BLaER1 (cell line): ENCODE measurements at regions not wholly inside any gene's neighbourhood (a gene's known extent, or its start where the extent isn't known, plus 50 kb on each side); places are given as distances from the start of the nearest gene placed in this dataset.

ENCODE experiments used
- H3K27ac ChIP-seq: shearing (Covaris generic); formaldehyde crosslinking; 2 replicates; pipeline ENCODE4 v1.8.1; 2022
- H3K27me3 ChIP-seq: shearing (Covaris generic); formaldehyde crosslinking; 2 replicates; pipeline ENCODE4 v1.8.1; 2022
- H3K36me3 ChIP-seq: shearing (Covaris generic); formaldehyde crosslinking; 2 replicates; pipeline ENCODE4 v1.8.1; 2022
- H3K4me1 ChIP-seq: shearing (Covaris generic); formaldehyde crosslinking; 2 replicates; pipeline ENCODE4 v1.8.1; 2022
- H3K4me2 ChIP-seq: shearing (Covaris generic); formaldehyde crosslinking; 2 replicates; pipeline ENCODE4 v1.8.1; 2022
- H3K4me3 ChIP-seq: shearing (Covaris generic); formaldehyde crosslinking; 2 replicates; pipeline ENCODE4 v1.8.1; 2022
- H3K9ac ChIP-seq: shearing (Covaris generic); formaldehyde crosslinking; 2 replicates; pipeline ENCODE4 v1.8.1; 2022
- H3K9me3 ChIP-seq: shearing (Covaris generic); formaldehyde crosslinking; 2 replicates; pipeline ENCODE4 v1.8.1; 2022
- H4K20me1 ChIP-seq: shearing (Covaris generic); formaldehyde crosslinking; 2 replicates; pipeline ENCODE4 v1.8.1; 2022
- Cebpa-rat ChIP-seq: shearing (Covaris generic); IDR thresholded peaks from 2 replicates; pipeline ENCODE4 v1.8.1; 2022

DNA sequence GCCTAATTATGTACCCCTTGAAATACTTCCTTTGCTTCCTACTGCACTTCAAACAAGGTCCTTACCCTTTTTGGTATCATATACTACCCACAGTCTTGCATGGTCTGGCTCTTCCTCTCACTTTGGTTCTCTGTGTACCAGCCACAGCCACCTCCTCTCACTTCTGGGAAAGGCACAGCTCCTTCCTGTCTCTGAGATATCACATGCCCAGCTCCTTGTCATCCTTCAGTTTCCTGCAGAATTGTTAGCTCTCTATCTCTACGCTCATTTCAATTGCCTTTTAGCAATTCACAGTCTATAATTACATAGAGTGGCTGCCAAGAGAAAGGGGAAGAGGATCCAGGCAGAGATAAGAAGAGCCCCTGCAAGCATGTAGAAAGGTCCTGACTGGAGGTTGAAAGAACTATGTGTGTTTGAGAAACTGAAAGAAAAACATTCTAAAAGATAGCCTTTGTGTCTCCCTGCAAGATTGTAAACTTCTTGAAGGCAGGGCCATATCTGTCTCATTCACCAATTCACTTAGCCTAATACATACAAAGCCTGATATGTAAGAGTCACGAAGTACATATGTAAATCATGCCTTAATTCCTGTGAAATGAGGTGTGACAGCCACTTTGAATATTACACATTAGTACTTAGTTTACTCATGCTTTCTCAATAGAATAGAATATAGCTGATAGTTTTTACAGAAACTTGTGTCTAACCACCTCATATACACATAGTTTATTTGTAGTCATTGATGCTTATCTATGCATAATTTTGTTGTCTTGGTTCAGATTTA is 933.1 kb downstream of the DIAPH3 start:
- no peak overlapping the region for H3K4me2 ChIP-seq
- no peaks in the 10 kb centered on the region for H3K4me1 ChIP-seq
- H3K9ac ChIP-seq: no peak overlapping the region
- no peaks in the 10 kb centered on the region for H3K9me3 ChIP-seq
- H3K36me3 ChIP-seq: no peaks in the 10 kb centered on the region
- no peak overlapping the region for H3K27ac ChIP-seq
- H3K27me3 ChIP-seq: no peaks in the 10 kb centered on the region
- no peak for TF ChIP-seq Cebpa-rat
- H4K20me1 ChIP-seq: no peaks in the 10 kb centered on the region
- H3K4me3 ChIP-seq: no peak overlapping the region

DNA sequence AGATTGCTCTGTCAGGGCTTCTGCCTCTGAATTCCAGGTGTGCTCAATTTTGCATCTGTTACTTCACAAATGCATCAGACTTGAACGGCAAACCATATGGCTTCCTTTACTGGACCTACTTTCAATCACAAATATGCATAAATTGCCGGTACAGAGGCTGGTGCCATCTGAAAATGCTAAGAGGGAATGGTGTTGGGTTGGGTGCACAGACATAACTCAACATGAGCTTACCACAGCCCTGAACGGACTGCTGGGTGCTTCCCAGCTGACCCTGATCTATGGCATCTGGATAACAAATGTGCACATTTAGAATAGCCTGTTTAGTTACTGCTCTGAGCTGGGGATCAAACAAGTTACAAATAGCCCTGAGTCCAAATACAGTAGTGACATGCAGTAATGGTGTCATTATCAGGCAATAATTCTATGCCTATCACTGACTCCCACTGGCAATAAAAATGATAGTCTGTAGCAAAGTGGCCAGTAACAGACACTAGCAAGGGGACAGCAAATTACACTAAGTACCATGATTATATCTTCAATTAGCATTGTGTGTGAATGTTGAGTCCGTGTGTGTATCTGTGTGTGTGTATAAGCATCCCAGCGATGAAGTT is 927.3 kb downstream of the DIAPH3 start:
- no peak for TF ChIP-seq Cebpa-rat
- no peaks in the 10 kb centered on the region for H4K20me1 ChIP-seq

GRCh38 chr13:59236944-59237343 is 926.8 kb downstream of the DIAPH3 start:
- Histone ChIP-seq H3K27ac (no peak overlapping the region), H4K20me1 (no peaks in the 10 kb centered on the region), H3K4me1 (no peaks in the 10 kb centered on the region), H3K36me3 (no peaks in the 10 kb centered on the region), H3K27me3 (no peaks in the 10 kb centered on the region), H3K4me3 (no peak overlapping the region), H3K9me3 (no peaks in the 10 kb centered on the region), H3K4me2 (no peak overlapping the region), H3K9ac (no peak overlapping the region)
- TF ChIP-seq Cebpa-rat: no peak

More for the DNA sequence above, 927.3 kb downstream of the DIAPH3 start:
- Histone ChIP-seq H3K36me3 (no peaks in the 10 kb centered on the region), H3K4me1 (no peaks in the 10 kb centered on the region), H3K27me3 (no peaks in the 10 kb centered on the region), H3K9me3 (no peaks in the 10 kb centered on the region), H3K9ac (no peak overlapping the region), H3K4me3 (no peak overlapping the region), H3K4me2 (no peak overlapping the region), H3K27ac (no peak overlapping the region)

GRCh38 chr13:59247171-59247570 is 916.6 kb downstream of the DIAPH3 start:
- Histone ChIP-seq H3K36me3 (no peaks in the 10 kb centered on the region), H3K4me3 (no peak overlapping the region)

GRCh38 chr13:59250336-59251189 is 913.2 kb downstream of the DIAPH3 start:
- TF ChIP-seq Cebpa-rat: no peak
- Histone ChIP-seq H3K27me3 (no peaks in the 10 kb centered on the region), H3K4me1 (no peaks in the 10 kb centered on the region), H3K4me3 (no peak overlapping the region), H3K27ac (no peak overlapping the region), H3K4me2 (no peak overlapping the region), H4K20me1 (no peaks in the 10 kb centered on the region), H3K9ac (no peak overlapping the region), H3K36me3 (no peaks in the 10 kb centered on the region), H3K9me3 (no peaks in the 10 kb centered on the region)

More at GRCh38 chr13:59247171-59247570, 916.6 kb downstream of the DIAPH3 start:
- Histone ChIP-seq H3K9ac (no peak overlapping the region), H3K4me2 (no peak overlapping the region), H3K4me1 (no peaks in the 10 kb centered on the region), H3K27ac (no peak overlapping the region), H4K20me1 (no peaks in the 10 kb centered on the region), H3K9me3 (no peaks in the 10 kb centered on the region), H3K27me3 (no peaks in the 10 kb centered on the region)
- no peak for TF ChIP-seq Cebpa-rat

DNA sequence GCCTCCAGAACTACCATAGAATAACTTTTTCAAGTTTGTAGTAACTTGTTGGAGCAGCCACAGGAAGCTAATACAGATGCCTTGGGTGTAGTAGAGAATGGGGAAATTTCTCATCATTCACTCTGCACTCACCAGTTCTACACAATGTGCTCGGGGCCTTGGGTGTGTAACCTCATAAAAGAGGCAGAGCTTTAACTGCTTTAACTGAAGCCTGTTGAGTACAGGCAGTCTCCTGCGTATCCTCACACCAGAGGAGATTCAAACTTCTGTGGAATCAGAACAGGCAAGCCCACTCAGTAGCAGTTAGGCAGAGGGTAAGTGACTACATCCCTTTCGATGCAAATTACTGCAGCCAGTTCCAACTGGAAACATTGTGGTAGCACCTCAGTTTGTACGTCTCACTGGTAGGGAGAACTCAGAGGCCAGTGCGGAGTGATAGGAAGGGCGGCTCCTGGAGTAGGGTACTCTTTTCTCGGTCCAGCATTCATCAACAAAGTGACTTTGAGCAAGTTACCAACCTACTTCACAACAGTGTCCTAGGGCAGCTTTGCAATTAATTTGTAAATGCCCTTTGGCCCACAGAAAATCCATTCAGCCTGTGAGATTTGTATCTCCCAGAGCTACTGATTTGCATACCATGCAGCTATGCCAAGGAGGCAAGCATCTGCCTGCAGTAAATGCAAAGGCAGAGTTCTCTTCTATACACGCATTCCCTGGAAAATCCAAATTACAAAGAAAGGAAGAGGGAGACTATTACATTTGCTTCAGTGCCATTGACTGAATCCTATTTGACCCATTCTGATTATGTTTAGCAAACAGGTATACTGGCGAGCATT is 904.3 kb downstream of the DIAPH3 start:
- Histone ChIP-seq H3K4me3 (no peak overlapping the region), H4K20me1 (no peaks in the 10 kb centered on the region), H3K27ac (no peak overlapping the region), H3K36me3 (no peaks in the 10 kb centered on the region), H3K4me1 (no peaks in the 10 kb centered on the region), H3K4me2 (no peak overlapping the region), H3K9me3 (no peaks in the 10 kb centered on the region), H3K27me3 (no peaks in the 10 kb centered on the region), H3K9ac (no peak overlapping the region)
- TF ChIP-seq Cebpa-rat: no peak

DNA sequence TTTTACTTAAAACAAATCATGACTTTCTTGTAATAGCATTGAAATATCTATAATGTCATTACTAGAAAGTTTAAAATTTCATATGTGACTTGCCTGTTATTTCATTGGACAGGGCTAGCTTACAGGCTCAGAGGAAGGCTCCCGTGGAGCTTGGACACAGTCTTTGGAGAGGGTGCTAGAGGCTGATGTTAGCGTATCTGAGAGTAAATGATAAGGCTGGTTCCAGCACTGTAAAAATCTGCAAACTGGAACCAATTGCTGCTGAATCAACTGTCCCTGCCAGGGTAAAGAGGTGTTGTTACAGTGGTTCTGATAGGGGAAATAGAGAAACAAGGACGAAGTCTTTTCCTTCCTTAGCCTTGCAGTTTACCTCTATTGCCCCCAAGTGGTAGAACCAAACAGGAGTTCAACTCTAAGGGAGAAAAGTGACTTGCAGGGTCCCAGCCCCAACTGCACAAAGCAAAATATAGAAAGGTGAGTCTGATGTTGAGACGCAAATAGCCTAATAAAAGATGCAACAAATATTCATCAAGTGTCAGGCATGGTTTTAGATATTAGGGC is 901.7 kb downstream of the DIAPH3 start:
- Histone ChIP-seq H3K4me2 (no peak overlapping the region), H3K27ac (no peak overlapping the region), H3K9me3 (no peaks in the 10 kb centered on the region), H3K4me1 (no peaks in the 10 kb centered on the region), H3K36me3 (no peaks in the 10 kb centered on the region), H3K4me3 (no peak overlapping the region), H3K27me3 (no peaks in the 10 kb centered on the region), H4K20me1 (no peaks in the 10 kb centered on the region), H3K9ac (no peak overlapping the region)
- TF ChIP-seq Cebpa-rat: no peak

DNA sequence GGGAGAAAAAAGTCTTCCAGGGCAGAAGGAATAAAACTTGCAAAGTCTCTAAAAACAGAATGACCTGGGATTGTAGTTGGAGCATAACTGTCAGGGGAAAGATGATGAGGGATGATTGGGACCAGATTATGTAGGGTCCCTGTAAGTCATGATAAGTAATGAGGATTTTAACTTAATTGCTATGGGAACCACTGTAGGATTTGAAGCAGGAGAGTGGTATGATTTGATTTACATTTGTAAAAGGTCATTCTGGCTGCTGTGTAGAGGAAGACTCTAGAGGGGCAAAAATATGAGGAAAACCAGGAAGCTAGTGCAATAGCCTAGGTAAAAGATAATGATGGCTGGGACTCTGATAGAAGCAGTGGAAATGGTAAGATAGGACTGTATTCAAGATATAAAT is 900.2 kb downstream of the DIAPH3 start:
- Histone ChIP-seq H3K4me1 (no peaks in the 10 kb centered on the region), H3K27ac (no peak overlapping the region), H4K20me1 (no peaks in the 10 kb centered on the region)

DNA sequence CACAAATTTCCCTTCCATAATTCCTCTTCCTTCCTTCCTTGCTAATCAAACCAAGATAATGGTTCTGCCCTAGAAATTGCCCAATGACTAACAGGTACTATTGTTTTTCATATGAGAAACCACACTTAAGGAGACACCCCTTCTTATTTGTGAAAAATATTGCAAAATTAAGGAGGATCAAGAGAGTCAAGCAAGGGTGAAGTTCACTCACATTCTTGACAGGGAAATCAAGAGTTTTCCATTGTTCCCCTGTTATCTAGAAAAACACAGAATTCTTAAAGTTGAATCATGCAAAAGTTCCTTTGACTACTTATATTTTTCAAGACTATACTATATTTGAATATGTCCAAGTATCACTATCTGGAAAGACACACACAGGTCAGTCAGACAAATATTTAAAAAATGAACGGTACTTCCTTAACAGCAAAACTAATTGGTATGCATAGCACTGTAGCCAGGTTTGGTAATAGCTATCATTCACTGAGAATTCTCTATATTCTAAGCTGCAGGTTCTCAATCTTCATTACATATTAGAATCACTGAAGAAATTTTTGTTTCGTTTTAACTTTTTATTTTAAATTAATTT is 897.2 kb downstream of the DIAPH3 start:
- Histone ChIP-seq H4K20me1 (no peaks in the 10 kb centered on the region), H3K4me3 (no peak overlapping the region), H3K9ac (no peak overlapping the region), H3K27me3 (no peaks in the 10 kb centered on the region), H3K36me3 (no peaks in the 10 kb centered on the region), H3K27ac (no peak overlapping the region), H3K9me3 (no peaks in the 10 kb centered on the region), H3K4me1 (no peaks in the 10 kb centered on the region), H3K4me2 (no peak overlapping the region)
- TF ChIP-seq Cebpa-rat: no peak

More for the DNA sequence above, 900.2 kb downstream of the DIAPH3 start:
- Histone ChIP-seq H3K9me3 (no peaks in the 10 kb centered on the region), H3K36me3 (no peaks in the 10 kb centered on the region), H3K9ac (no peak overlapping the region), H3K4me2 (no peak overlapping the region), H3K27me3 (no peaks in the 10 kb centered on the region), H3K4me3 (no peak overlapping the region)
- no peak for TF ChIP-seq Cebpa-rat
